K562 (cell line): ENCODE measurements at regions not wholly inside any gene's neighbourhood (a gene's known extent, or its start where the extent isn't known, plus 50 kb on each side); places are given as distances from the start of the nearest gene placed in this dataset.

ENCODE experiments used
- FOXK1 ChIP-seq: sonication (generic); formaldehyde crosslinking; IDR thresholded peaks from 2 replicates; pipeline ENCODE4 v1.8.0; 2022; ENCODE audit warnings: missing genetic modification reagents, mild to moderate bottlenecking, borderline replicate concordance
- L3MBTL2 ChIP-seq: fragments of 450-650 bp; IDR thresholded peaks from 2 replicates; pipeline ENCODE4 v1.6.1; 2016; ENCODE audit warnings: mild to moderate bottlenecking, moderate library complexity
- NRF1 ChIP-seq, 2 experiments: fragments of 450-650 bp; IDR thresholded peaks in 1 of 2; conservative IDR thresholded peaks in 1 of 2; 2 replicates each; pipeline ENCODE4 v1.6.1; 2014; ENCODE audit warnings: mild to moderate bottlenecking in 2 of 2
- SRSF7 ChIP-seq: fragments of 200-400 bp; formaldehyde crosslinking; optimal IDR thresholded peaks from 2 replicates; pipeline ENCODE3; 2017; ENCODE audit warnings: mild to moderate bottlenecking, low read depth, low read length
- ZNF785 ChIP-seq: fragments of 250-450 bp; sonication (Bioruptor Pico); IDR thresholded peaks from 2 replicates; pipeline ENCODE4 v1.4.0; 2020; ENCODE audit warnings: mild to moderate bottlenecking

GRCh38 chrY:12357204-12357603 is 343.8 kb upstream of the USP9Y start:
- TF ChIP-seq NRF1 (conservative IDR thresholded peaks at IDR 0.05 in 1 of 2, IDR thresholded peaks at IDR 0.05 in 1 of 2) (no peak), L3MBTL2 (no peak), ZNF785 (CRISPR knock-in tag) (no peak), SRSF7 (no peak), FOXK1 (CRISPR knock-in tag) (no peak)
